Neural progenitor cell (in vitro differentiated cells): ENCODE measurements at regions not wholly inside any gene's neighbourhood (a gene's known extent, or its start where the extent isn't known, plus 50 kb on each side); places are given as distances from the start of the nearest gene placed in this dataset.

ENCODE experiments used
- DNase-seq: peaks from one replicate; pipeline ENCODE4 v3.0.0-alpha.2; 2016; ENCODE audit warnings: low spot score
- H2AFZ ChIP-seq: fragments of 200-600 bp; sonication (generic); replicated peaks from 2 replicates; pipeline ENCODE4 v1.6.1; 2016; ENCODE audit warnings: antibody characterized with exemption
- H3F3A ChIP-seq: fragments of 200-600 bp; sonication (generic); 2 replicates; pipeline ENCODE4 v1.6.1; 2016; ENCODE audit warnings: antibody characterized with exemption, low read depth
- H3K27ac ChIP-seq: fragments of 200-600 bp; sonication (generic); 2 replicates; pipeline ENCODE4 v1.5.1; 2016; ENCODE audit warnings: mild to moderate bottlenecking
- H3K27me3 ChIP-seq: fragments of 200-600 bp; sonication (generic); 2 replicates; pipeline ENCODE4 v1.6.1; 2016; ENCODE audit warnings: mild to moderate bottlenecking, moderate library complexity
- H3K36me3 ChIP-seq: fragments of 200-600 bp; sonication (generic); 2 replicates; pipeline ENCODE4 v1.5.1; 2016
- H3K4me1 ChIP-seq: fragments of 200-600 bp; sonication (generic); 2 replicates; pipeline ENCODE4 v1.6.1; 2016; ENCODE audit warnings: mixed run types
- H3K4me2 ChIP-seq: fragments of 200-600 bp; sonication (generic); 2 replicates; pipeline ENCODE4 v1.6.1; 2016
- H3K4me3 ChIP-seq: fragments of 200-600 bp; sonication (generic); 2 replicates; pipeline ENCODE4 v1.5.1; 2016
- H3K79me2 ChIP-seq: fragments of 200-600 bp; sonication (generic); 2 replicates; pipeline ENCODE4 v1.6.1; 2016; ENCODE audit warnings: low read depth
- H3K9ac ChIP-seq: fragments of 200-600 bp; sonication (generic); 2 replicates; pipeline ENCODE4 v1.6.1; 2016
- H3K9me3 ChIP-seq: fragments of 200-600 bp; sonication (generic); 2 replicates; pipeline ENCODE4 v1.5.1; 2016; ENCODE audit warnings: low read depth
- H4K20me1 ChIP-seq: fragments of 200-600 bp; sonication (generic); 2 replicates; pipeline ENCODE4 v1.6.1; 2016; ENCODE audit warnings: low read depth
- H3K27ac Mint-ChIP-seq: 3 replicates; pipeline ENCODE4 v1.8.0; 2021; ENCODE audit warnings: mixed read lengths
- H3K27me3 Mint-ChIP-seq: 2 replicates; pipeline ENCODE4 v1.8.0; 2022; ENCODE audit warnings: low read depth, mild to moderate bottlenecking, inconsistent platforms, moderate library complexity, mixed read lengths; ENCODE audit not compliant: insufficient read depth
- H3K36me3 Mint-ChIP-seq: 3 replicates; pipeline ENCODE4 v1.8.0; 2021; ENCODE audit warnings: mixed read lengths
- H3K4me1 Mint-ChIP-seq: 3 replicates; pipeline ENCODE4 v1.8.0; 2021; ENCODE audit warnings: mixed read lengths
- H3K4me3 Mint-ChIP-seq: 3 replicates; pipeline ENCODE4 v1.8.0; 2021; ENCODE audit warnings: mild to moderate bottlenecking, moderate library complexity, mixed read lengths
- H3K9me3 Mint-ChIP-seq: 3 replicates; pipeline ENCODE4 v1.8.0; 2020; ENCODE audit warnings: mixed read lengths
- EZH2 ChIP-seq: fragments of 200-600 bp; sonication (generic); IDR thresholded peaks from 2 replicates; pipeline ENCODE4 v1.6.1; 2017; ENCODE audit warnings: antibody characterized with exemption, mild to moderate bottlenecking, moderate library complexity
- EZH2phosphoT487 ChIP-seq: fragments of 200-600 bp; sonication (generic); IDR thresholded peaks from 2 replicates; pipeline ENCODE4 v1.6.1; 2017; ENCODE audit warnings: antibody characterized with exemption
- TF ChIP-seq, protein P1 (sequence below): fragments of 200-600 bp; sonication (generic); IDR thresholded peaks from 2 replicates; pipeline ENCODE4 v1.5.1; 2017; ENCODE audit warnings: antibody characterized with exemption, mild to moderate bottlenecking

GRCh38 chrX:109936598-109936997 is 66.3 kb upstream of the TMEM164 start:
- H3K27ac ChIP-seq: no peak overlapping the region
- H2AFZ ChIP-seq: no peak overlapping the region
- H3K27me3 ChIP-seq: no peaks in the 10 kb centered on the region
- no peaks in the 10 kb centered on the region for H3K79me2 ChIP-seq
- Mint-ChIP-seq H3K4me3 (no peak overlapping the region), H3K27ac (no peak overlapping the region), H3K36me3 (no peaks in the 10 kb centered on the region), H3K27me3 (no peaks in the 10 kb centered on the region), H3K4me1 (no peaks in the 10 kb centered on the region), H3K9me3 (no peaks in the 10 kb centered on the region)
- no peaks in the 10 kb centered on the region for H4K20me1 ChIP-seq
- TF ChIP-seq, protein P1, sequence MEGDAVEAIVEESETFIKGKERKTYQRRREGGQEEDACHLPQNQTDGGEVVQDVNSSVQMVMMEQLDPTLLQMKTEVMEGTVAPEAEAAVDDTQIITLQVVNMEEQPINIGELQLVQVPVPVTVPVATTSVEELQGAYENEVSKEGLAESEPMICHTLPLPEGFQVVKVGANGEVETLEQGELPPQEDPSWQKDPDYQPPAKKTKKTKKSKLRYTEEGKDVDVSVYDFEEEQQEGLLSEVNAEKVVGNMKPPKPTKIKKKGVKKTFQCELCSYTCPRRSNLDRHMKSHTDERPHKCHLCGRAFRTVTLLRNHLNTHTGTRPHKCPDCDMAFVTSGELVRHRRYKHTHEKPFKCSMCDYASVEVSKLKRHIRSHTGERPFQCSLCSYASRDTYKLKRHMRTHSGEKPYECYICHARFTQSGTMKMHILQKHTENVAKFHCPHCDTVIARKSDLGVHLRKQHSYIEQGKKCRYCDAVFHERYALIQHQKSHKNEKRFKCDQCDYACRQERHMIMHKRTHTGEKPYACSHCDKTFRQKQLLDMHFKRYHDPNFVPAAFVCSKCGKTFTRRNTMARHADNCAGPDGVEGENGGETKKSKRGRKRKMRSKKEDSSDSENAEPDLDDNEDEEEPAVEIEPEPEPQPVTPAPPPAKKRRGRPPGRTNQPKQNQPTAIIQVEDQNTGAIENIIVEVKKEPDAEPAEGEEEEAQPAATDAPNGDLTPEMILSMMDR: no peak
- TF ChIP-seq EZH2phosphoT487 (no peak), EZH2 (no peak)
- no peaks in the 10 kb centered on the region for H3K4me1 ChIP-seq
- no peaks in the 10 kb centered on the region for H3K36me3 ChIP-seq
- H3K4me3 ChIP-seq: no peak overlapping the region
- H3K9me3 ChIP-seq: no peaks in the 10 kb centered on the region
- no peaks in the 10 kb centered on the region for H3F3A ChIP-seq
- no peak overlapping the region for H3K9ac ChIP-seq
- H3K4me2 ChIP-seq: no peak overlapping the region
- no peak for DNase-seq

GRCh38 chrX:109939498-109939897 is 63.4 kb upstream of the TMEM164 start:
- H3K4me3 Mint-ChIP-seq: no peak overlapping the region
- H3K27me3 ChIP-seq: no peaks in the 10 kb centered on the region
- H3K36me3 Mint-ChIP-seq: no peaks in the 10 kb centered on the region
- no peaks in the 10 kb centered on the region for H3K9me3 ChIP-seq
- no peaks in the 10 kb centered on the region for H3K9me3 Mint-ChIP-seq
- TF ChIP-seq, protein P1: no peak
- TF ChIP-seq EZH2 (no peak), EZH2phosphoT487 (no peak)
- H3K27me3 Mint-ChIP-seq: peaks cover 2% of the 10 kb centered on the region
- H4K20me1 ChIP-seq: no peaks in the 10 kb centered on the region
- peaks cover 4% of the 10 kb centered on the region for H3K4me1 Mint-ChIP-seq
- H3K4me3 ChIP-seq: no peak overlapping the region
- no peak overlapping the region for H3K9ac ChIP-seq
- no peaks in the 10 kb centered on the region for H3K4me1 ChIP-seq
- H3K27ac ChIP-seq: no peak overlapping the region
- H3K27ac Mint-ChIP-seq: no peak overlapping the region
- H2AFZ ChIP-seq: no peak overlapping the region
- H3K79me2 ChIP-seq: no peaks in the 10 kb centered on the region
- no peak overlapping the region for H3K4me2 ChIP-seq
- no peaks in the 10 kb centered on the region for H3F3A ChIP-seq
- no peaks in the 10 kb centered on the region for H3K36me3 ChIP-seq
- no peak for DNase-seq

DNA sequence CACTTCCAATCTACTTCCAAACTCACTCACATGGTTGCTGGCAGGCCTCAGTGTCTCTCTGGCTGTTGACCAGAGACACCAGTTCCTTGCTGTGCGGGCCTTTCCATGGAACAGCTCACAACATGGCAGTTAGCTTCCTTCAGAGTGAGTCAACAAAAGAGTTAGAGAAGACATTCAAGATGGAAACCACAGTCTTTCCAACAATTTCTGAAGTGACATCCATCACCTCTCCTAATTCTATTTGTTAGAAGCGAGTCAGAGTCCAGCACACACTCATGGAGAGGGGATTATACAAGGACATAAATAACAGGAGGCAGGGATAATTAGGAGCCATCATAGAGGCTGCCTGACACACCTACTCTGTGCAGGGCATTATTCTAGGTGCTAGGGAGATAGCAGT is 62.5 kb upstream of the TMEM164 start:
- H3K27me3 Mint-ChIP-seq: peaks cover 2% of the 10 kb centered on the region
- H2AFZ ChIP-seq: no peak overlapping the region
- H3K9me3 Mint-ChIP-seq: no peaks in the 10 kb centered on the region
- no peak overlapping the region for H3K4me2 ChIP-seq
- H3K36me3 Mint-ChIP-seq: no peaks in the 10 kb centered on the region
- peaks cover 8% of the 10 kb centered on the region for H3K4me1 Mint-ChIP-seq
- no peaks in the 10 kb centered on the region for H3K27me3 ChIP-seq
- no peaks in the 10 kb centered on the region for H3F3A ChIP-seq
- H3K4me3 Mint-ChIP-seq: no peak overlapping the region
- no peaks in the 10 kb centered on the region for H3K9me3 ChIP-seq
- TF ChIP-seq, protein P1: no peak
- no peak for TF ChIP-seq EZH2phosphoT487
- no peak for TF ChIP-seq EZH2
- no peak overlapping the region for H3K27ac ChIP-seq
- H3K36me3 ChIP-seq: no peaks in the 10 kb centered on the region
- no peaks in the 10 kb centered on the region for H3K79me2 ChIP-seq
- no peak overlapping the region for H3K9ac ChIP-seq
- no peaks in the 10 kb centered on the region for H4K20me1 ChIP-seq
- H3K4me3 ChIP-seq: no peak overlapping the region
- DNase-seq: no peak
- no peak overlapping the region for H3K27ac Mint-ChIP-seq
- no peaks in the 10 kb centered on the region for H3K4me1 ChIP-seq
